Kidney (tissue), 13 donors: ENCODE measurements at regions not wholly inside any gene's neighbourhood (a gene's known extent, or its start where the extent isn't known, plus 50 kb on each side); places are given as distances from the start of the nearest gene placed in this dataset.

ENCODE experiments used
- DNase-seq, 5 donors: peaks; one replicate each; pipeline ENCODE4 v3.0.0-alpha.2; 2013 to 2020
- FAIRE-seq: peaks from 2 replicates; lab custom pipeline; 2012; peaks lifted over from hg19 to GRCh38; lab: Jason Lieb, UNC
- H3K27ac ChIP-seq, 2 donors: one replicate each; pipeline ENCODE4 v1.7.0; 2013; ENCODE audit warnings: low read depth in 2 of 2, low read length in 2 of 2, inconsistent platforms in 1 of 2
- H3K27me3 ChIP-seq: one replicate; pipeline ENCODE4 v1.7.1; 2013; ENCODE audit warnings: low read length, inconsistent platforms; ENCODE audit not compliant: control insufficient read depth, insufficient read depth
- H3K36me3 ChIP-seq, 3 donors: one replicate each; pipeline versions ENCODE4 v1.7.0 to v1.7.1; 2013; ENCODE audit warnings: low read length in 3 of 3, control low read depth in 1 of 3, inconsistent platforms in 1 of 3; ENCODE audit not compliant: insufficient read depth in 3 of 3, control insufficient read depth in 2 of 3
- H3K4me1 ChIP-seq, 3 donors: one replicate each; pipeline versions ENCODE4 v1.7.0 to v1.7.1; 2013; ENCODE audit warnings: low read length in 3 of 3, inconsistent platforms in 1 of 3, low read depth in 1 of 3; ENCODE audit not compliant: control insufficient read depth in 2 of 3, insufficient read depth in 2 of 3
- H3K4me3 ChIP-seq, 3 donors: one replicate each; pipeline versions ENCODE4 v1.7.0 to v1.8.1; 2013; ENCODE audit warnings: low read length in 3 of 3, control low read depth in 1 of 3, inconsistent platforms in 1 of 3
- H3K9ac ChIP-seq, 3 donors: one replicate each; pipeline versions ENCODE4 v1.7.0 to v1.7.1; 2013; ENCODE audit warnings: low read length in 3 of 3, control low read depth in 1 of 3, inconsistent platforms in 1 of 3
- H3K9me3 ChIP-seq, 3 donors: one replicate each; pipeline versions ENCODE4 v1.7.0 to v1.7.1; 2013; ENCODE audit warnings: low read length in 3 of 3, control low read depth in 1 of 3, inconsistent platforms in 1 of 3; ENCODE audit not compliant: control insufficient read depth in 2 of 3, insufficient read depth in 1 of 3
- intact Hi-C: fragments of 100-400 bp; cut with DNase I; formaldehyde crosslinking; loops from one replicate; pipeline ENCODE4 v1.11.1; 2022
- TF ChIP-seq, protein P1 (sequence below): IDR thresholded peaks from 3 replicates; pipeline ENCODE4 v1.5.1; 2012; ENCODE audit warnings: mild to moderate bottlenecking, moderate library complexity, borderline replicate concordance; ENCODE audit not compliant: insufficient read depth; ENCODE audit errors: extremely low read depth
- donor health status: control.
- donor health status: control.
- donor health status: control.
- donor health status: control.
- donor health status: control.
- donor health status: DM: yes; HTN: yes; CAD: no.
- donor health status: Normal renal cell carcinoma (clear cell type).

DNA sequence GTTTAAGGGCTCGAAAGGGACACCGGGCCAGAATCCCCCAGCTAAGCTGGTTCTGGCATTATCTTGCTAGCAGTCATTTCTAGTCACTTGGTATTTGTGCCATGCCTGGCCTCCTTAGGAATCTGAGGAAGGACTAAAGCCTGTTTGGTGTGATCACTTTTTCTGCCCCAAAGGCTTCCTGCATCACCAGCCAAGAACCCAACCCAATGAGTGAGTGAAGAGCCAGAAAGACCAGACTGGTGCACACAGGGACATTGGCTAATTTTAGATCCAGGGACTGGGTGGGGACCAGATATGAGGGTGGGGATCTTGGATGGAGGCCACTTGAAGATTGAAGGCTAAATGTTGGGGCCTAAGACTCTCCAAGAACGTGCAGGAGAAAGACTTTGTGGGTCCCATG, 411.9 kb upstream of the TNP1 start:
- no peak overlapping the region for H3K4me3 ChIP-seq
- no peaks in the 10 kb centered on the region for H3K27me3 ChIP-seq
- no peak for FAIRE-seq
- no peak for DNase-seq
- H3K9me3 ChIP-seq = peaks cover 0 to 6% (median 4%) of the 10 kb centered on the region in 3 donors
- intact Hi-C loops = no loop called here
- no peaks in the 10 kb centered on the region for H3K4me1 ChIP-seq
- H3K9ac ChIP-seq = no peak overlapping the region
- TF ChIP-seq, protein P1, sequence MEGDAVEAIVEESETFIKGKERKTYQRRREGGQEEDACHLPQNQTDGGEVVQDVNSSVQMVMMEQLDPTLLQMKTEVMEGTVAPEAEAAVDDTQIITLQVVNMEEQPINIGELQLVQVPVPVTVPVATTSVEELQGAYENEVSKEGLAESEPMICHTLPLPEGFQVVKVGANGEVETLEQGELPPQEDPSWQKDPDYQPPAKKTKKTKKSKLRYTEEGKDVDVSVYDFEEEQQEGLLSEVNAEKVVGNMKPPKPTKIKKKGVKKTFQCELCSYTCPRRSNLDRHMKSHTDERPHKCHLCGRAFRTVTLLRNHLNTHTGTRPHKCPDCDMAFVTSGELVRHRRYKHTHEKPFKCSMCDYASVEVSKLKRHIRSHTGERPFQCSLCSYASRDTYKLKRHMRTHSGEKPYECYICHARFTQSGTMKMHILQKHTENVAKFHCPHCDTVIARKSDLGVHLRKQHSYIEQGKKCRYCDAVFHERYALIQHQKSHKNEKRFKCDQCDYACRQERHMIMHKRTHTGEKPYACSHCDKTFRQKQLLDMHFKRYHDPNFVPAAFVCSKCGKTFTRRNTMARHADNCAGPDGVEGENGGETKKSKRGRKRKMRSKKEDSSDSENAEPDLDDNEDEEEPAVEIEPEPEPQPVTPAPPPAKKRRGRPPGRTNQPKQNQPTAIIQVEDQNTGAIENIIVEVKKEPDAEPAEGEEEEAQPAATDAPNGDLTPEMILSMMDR = no peak
- H3K36me3 ChIP-seq = no peaks in the 10 kb centered on the region
- no peak overlapping the region for H3K27ac ChIP-seq

DNA sequence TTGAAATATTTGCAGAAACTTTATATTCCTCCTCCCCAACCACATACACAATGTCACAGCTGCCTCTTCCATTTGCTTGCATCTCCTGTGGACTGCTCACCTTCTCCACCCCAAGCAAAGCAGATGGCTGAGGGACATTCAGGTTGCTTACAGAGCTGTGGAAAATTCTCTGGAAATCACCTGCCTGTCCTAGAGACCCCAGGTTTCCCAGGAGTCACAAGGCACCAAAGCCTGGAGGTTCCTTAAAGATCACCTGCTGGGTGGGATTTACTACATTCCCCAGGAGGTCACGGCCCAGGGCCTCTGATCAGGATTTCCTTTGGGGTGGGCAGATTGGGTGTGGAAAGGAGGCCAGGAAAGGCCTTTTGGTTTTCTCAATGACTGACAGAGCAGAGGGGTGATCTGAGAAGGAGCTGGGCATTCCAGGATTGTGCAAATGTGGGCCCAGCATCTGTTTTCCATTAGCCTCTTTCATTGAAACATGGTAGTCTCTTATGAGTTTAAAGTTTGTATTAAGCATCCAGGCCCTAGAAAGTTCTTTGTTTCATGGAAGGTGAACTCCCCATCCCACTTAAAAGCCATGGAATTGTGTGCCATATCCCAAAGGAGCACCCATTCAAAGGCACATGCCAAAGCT, 410.7 kb upstream of the TNP1 start:
- H3K36me3 ChIP-seq = no peaks in the 10 kb centered on the region
- FAIRE-seq (no peak), DNase-seq (no peak)
- no peaks in the 10 kb centered on the region for H3K27me3 ChIP-seq
- no peak overlapping the region for H3K27ac ChIP-seq
- H3K9ac ChIP-seq = no peak overlapping the region
- H3K4me3 ChIP-seq = no peak overlapping the region
- H3K4me1 ChIP-seq = no peaks in the 10 kb centered on the region
- TF ChIP-seq, protein P1 = no peak
- H3K9me3 ChIP-seq = peaks cover 0 to 6% (median 4%) of the 10 kb centered on the region in 3 donors
- intact Hi-C loops = no loop called here

DNA sequence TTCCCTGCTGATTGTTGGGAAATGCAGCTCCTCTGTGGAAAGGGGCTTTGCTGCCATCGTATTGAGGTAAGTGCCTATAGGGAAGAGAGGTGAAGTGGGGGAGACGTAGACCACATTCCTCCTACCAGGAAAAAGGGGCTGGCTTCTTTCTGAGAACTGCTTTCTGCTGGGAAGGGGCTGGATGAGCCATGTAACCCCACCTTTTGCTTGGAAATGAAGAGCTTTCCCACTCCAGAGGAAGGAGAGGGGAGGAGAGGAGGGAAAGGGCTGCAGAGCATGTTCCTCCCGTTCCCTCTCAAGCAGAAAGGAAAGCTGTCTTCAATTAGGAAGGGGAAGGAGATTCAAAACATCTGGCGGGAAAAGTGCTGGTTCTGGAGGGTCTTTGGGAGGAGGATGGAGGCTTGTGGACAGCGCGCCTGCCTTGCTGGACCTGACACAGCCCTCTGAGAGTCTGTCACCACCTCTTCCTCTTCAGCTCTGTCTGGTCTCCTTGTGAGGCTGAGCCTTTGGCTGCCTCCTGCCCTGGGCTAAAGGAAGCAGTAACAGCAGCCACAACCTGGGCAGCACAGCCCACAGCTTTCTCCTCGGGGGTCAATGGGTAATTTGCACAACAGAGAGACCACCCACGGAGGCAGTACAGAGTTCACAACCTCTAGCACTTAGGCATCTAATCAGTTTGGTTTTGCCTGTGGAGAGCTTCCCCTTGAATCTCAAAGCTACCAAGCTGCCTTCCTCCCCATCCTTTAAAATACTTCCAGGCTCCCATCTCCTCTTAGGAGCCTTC, 410.0 kb upstream of the TNP1 start:
- Histone ChIP-seq H3K4me1 (no peaks in the 10 kb centered on the region), H3K27me3 (no peaks in the 10 kb centered on the region), H3K4me3 (no peak overlapping the region), H3K9ac (no peak overlapping the region), H3K27ac (no peak overlapping the region), H3K9me3 (peaks cover 0 to 6% (median 4%) of the 10 kb centered on the region in 3 donors), H3K36me3 (no peaks in the 10 kb centered on the region)
- TF ChIP-seq, protein P1 = no peak
- intact Hi-C loops = no loop called here
- FAIRE-seq (no peak), DNase-seq (peak in 2 of 5 donors; percentile 50 to 80)
